GM18519 (cell line): ENCODE measurements at regions not wholly inside any gene's neighbourhood (a gene's known extent, or its start where the extent isn't known, plus 50 kb on each side); places are given as distances from the start of the nearest gene placed in this dataset.

Experiments
- ATAC-seq: cut with Tn5 transposase; IDR thresholded peaks from one replicate; pipeline ENCODE4 v1.9.1; 2021; ENCODE audit warnings: mild to moderate bottlenecking, moderate library complexity; ENCODE audit not compliant: unreplicated experiment, low FRiP score

GRCh38 chr2:58890865-58891525 lies 649.9 kb upstream of the FANCL start:
- ATAC-seq: no peak

DNA sequence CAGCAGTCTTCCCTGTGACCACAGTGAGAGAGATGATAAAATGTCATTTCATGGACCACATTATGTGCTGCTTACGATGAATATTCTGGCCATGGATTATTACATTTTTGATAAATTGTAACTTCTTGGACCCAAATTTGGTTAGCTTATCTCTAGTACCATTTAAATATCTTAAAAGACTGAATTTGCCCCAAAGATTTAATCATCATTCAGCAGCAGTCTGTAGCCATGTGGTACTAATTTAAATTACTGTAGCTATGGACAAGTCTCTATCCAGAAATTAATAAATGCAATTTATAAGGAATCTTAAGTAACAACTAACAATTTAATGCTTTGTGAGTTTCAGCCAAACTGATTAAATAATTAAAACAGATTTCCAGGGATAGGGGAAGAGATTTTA lies 644.9 kb upstream of the FANCL start:
- no peak for ATAC-seq

DNA sequence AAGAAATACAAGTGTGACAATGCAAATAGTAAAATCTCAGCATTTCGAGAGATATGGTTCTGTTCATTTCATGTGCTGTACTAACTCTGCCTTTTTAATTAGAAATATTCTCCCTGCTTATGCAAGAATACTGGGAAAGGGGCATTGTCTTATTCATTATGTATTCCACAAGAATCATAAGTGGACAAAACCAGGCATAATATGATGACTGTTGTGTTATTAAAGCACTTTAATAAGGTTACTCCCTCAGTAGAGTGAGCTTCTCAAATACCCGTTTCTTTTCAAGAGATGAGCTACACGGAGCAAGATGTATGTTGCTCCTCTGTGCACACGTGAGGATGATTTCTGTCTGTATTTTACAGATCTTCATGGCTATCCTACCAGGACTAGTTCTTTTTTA lies 638.7 kb upstream of the FANCL start:
- ATAC-seq: no peak

DNA sequence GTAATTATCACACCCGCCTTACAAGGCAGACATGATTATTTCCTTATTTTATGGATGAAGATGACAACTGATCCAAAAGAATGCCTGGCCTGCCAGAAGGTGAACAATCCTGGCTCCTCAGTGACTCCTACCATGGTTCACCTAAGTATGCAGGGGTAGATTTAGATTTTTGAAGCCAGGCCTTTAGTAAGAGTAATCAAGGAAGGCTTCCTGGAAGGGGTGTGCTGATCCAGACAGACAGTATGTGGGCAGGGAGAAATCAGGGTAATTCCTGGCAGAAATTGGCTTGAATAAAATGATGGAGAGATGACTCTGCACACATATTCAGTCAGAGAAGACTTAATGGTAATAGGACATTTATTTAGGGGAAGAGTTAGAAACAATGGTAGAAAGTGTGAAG lies 637.7 kb upstream of the FANCL start:
- no peak for ATAC-seq

DNA sequence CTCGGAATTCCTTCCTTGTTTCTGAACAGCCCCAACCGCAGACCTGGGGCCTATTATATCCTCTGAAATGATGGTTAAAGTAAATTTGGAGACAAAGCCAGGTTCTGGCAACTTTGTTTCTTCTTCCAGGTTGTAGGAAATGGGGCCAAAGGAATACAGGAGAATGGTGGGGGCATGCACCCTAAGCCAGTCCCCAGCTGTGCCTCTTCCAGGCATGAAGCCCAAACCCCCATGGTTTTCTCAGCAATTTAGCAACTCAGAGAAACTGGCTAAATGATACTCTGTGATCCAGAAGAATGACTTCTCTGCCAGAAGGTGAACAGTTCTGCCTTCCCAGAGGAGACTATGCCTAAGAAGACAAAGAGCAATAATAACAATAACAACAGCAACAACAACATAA lies 635.0 kb upstream of the FANCL start:
- ATAC-seq: no peak

GRCh38 chr2:58875436-58875835 lies 634.3 kb upstream of the FANCL start:
- no peak for ATAC-seq

DNA sequence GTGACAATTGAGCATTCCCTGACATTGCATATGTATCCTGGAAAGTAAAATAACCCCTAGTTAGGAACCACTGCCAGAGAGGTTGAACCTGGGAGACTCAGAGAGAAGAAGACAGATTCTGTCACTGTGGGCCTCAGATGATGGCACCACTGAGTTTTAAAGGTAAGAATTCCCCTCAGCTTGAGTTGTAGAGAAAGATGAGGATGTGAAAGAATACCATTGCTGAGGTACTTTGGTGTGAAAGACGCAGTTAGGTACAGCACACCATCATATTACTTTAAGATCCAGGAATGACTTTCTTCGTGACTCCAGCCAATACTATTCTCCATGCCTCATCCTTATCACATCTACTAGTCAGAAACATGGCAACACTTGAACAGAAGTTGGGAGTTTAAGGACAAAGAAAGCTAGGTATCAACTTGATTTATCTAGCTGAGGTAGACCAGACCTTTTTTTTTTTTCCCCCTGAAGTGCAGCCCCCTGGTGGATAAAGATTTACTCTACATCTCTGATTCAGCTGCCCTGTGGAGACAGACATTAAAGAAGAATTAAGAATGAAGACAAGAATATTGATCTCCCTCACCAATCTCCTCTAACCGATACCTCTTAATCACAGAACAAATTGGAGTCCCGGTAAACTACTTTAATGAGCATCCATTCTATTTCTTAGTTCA lies 630.5 kb upstream of the FANCL start:
- peak; percentile 42 for ATAC-seq

DNA sequence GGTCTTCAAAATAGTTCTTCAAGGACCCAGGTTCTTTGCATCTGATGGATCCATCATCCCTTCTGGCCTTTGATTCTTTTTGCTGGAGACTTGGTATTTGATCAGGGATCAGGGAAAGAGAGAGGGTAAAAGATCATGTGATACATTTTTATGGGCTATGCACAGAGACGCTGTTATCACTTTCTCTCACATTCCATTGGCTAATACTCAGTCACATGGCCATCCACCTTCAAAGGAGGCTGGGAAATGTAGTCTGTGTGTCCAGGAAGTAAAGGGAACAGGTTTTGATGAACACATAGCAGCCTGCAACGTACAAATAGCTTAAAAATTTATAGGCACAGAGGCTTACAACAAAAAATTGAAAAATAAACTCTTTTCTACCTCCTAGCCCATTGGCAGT lies 629.6 kb upstream of the FANCL start:
- ATAC-seq: peak; percentile 63

- no peak for ATAC-seq
Observed at GRCh38 chr2:58866946-58867345, 625.8 kb upstream of the FANCL start.

DNA sequence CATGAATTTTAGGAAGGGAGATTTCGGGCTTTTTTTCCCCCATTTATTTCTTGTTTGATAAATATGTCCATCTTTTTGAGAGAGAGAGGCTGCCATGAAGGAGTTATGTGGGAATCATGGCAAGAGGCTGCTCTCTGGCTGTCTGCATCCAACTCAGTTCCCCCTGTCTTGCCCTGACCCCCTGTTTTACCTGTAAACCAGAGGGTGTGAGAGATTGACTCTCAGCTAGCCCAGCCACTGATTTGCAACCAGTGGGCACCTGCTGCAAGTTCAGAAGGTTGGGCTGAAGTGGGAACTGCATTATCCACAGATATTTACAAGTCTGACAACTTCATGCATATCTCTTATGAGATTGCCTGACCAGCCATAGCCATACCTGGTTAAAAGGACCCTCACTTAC lies 625.4 kb upstream of the FANCL start:
- ATAC-seq: no peak

DNA sequence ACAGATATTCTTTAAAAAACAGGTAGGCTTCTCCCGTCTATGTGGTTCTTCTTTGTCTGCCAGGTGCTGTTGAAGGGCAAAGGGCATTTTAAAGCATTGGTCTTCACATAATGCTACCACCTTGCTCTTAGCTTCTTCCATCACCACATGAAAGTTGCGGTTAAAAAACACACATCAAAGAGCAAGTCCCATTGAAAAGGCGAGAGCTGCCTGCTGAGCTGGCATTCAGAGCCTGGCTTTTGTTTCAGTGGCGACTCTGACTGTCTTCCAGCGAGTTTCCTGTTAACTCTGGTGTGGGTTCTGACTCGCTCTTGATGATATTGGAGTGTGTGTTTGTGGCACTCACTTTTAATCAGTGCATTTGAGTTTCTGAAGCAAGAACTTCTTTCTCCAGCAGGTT lies 624.9 kb upstream of the FANCL start:
- ATAC-seq: no peak

GRCh38 chr2:58865436-58865835 lies 624.3 kb upstream of the FANCL start:
- peak; percentile 76 for ATAC-seq

GRCh38 chr2:58862244-58862643 lies 621.1 kb upstream of the FANCL start:
- ATAC-seq: peak; percentile 25

GRCh38 chr2:58860586-58860985 lies 619.5 kb upstream of the FANCL start:
- no peak for ATAC-seq

DNA sequence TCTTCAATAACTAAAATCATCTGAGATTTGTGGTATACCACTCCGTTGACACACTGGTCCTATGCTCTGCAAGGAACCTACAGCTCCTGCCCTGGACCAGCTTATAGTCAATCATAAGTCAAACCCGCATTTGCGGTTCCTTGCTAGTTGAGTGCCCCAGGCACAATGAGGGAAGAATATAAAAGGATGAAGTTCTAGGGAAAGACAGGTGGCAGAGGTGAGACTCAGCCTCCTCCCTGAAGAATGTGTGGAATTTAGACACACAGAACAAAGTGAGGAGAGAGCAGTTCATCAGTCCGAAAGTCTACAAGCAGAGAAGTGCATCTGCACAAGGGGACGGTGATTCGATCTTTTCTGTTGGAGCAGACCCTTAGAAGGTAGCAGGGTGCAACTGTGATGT lies 615.0 kb upstream of the FANCL start:
- no peak for ATAC-seq

DNA sequence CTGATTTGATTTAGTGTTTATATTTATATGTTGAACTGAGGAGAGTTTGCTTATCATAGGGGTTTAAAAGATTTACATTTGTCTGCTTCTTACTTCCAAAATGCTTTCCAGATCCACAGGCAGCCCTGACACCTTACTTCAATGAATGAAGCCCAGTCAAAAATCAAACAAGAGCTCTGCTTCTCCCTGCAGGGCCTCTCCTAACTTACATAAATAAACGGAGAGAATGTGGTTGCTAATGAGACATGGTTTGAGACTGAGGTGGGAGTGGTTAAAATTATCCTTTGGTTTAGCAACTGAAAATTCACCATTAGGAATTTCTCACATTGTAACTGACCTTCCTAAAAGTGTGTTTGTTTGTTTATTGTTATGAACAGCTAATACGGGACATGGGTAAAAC lies 612.3 kb upstream of the FANCL start:
- ATAC-seq: no peak

DNA sequence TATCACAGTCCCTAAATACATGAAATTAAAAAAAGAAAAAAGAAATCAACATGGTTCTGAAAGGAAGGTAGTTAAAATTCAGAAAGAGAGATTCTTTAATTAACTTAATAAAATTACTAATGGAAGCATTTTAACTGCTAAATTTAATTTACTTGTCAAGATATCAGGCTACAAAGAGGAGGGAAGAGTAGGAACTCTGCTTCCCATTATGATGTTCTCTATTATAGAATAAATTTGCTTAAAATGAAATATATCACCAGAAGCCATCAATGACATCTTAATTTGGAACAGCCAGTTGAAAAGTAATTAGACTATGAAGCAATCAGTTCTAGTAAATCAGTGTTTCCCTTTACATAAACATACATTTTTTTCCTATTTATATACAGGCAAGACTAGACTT lies 611.8 kb upstream of the FANCL start:
- ATAC-seq: no peak

- ATAC-seq: no peak
Observed at GRCh38 chr2:58852243-58852642, 611.1 kb upstream of the FANCL start.

GRCh38 chr2:58851598-58851997 lies 610.5 kb upstream of the FANCL start:
- ATAC-seq: no peak

- ATAC-seq: no peak
Observed at GRCh38 chr2:58845011-58845410, 603.9 kb upstream of the FANCL start.

GRCh38 chr2:58842501-58843155 lies 601.5 kb upstream of the FANCL start:
- ATAC-seq: no peak

GRCh38 chr2:58834404-58834803 lies 593.3 kb upstream of the FANCL start:
- no peak for ATAC-seq
